GM19043 (cell line): ENCODE measurements at regions not wholly inside any gene's neighbourhood (a gene's known extent, or its start where the extent isn't known, plus 50 kb on each side); places are given as distances from the start of the nearest gene placed in this dataset.

Experiments used
- ATAC-seq: cut with Tn5 transposase; IDR thresholded peaks from one replicate; pipeline ENCODE4 v1.9.1; 2021; ENCODE audit warnings: low read depth; ENCODE audit not compliant: unreplicated experiment

DNA sequence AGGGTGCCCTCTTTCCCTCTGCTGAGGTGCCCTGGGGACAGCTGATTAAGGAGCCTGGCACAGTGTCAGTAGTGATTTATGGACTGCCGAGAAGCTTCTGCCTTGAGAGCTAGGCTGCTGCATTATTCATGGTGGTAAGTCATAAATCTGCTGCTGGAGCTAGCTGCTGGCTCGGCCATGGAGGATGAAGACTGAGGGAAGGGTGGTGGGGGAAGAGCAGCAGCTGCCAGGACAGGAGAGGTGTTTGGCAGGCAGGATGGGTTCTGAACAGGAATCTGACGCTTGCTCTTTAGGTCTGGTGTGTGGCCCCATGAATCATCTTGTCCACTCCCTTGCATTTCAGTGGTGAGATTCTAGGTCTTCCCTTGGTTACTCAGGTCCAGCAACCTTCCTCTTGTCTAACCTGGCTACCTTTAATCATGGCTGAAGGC lies 296.3 kb downstream of the DYSF start:
- no peak for ATAC-seq

DNA sequence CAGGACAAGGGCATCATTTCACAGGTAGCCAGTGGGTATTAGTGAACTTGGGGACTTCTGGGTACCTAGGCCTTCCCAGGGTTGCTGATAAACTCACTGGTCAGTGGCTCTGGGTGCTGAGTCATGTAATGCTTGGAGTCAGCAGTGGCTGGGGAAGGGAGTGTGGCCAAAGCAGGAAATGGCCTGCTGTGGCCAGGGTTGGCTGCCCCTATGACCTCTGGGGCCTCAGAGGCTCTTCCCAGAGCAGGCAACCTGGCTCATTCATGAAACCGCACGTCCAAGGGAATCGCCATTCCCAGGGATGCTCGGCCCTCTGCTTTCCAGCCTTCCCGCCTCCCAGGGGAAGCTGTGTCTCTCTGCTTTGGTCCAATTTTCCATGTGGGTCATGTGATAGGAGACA lies 294.9 kb downstream of the DYSF start:
- no peak for ATAC-seq

DNA sequence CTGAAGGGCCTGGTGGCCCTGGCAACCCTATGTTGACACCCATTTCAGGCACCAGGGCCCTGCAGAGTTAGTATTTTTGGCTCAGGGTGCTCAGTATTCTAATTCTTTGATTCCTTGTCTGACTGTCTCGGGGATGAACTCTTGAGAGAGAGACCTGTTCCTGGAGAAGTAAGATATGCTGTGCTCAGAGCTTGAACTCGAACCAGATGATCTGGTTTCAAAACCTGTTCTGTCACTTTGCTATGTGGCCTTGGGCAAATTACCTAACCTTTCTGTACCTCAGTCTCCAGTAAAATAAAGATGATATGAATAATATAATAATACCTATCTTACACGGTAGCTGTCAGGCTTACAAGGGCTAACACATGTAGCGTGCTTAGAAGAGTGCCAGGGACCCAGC lies 294.2 kb downstream of the DYSF start:
- no peak for ATAC-seq

DNA sequence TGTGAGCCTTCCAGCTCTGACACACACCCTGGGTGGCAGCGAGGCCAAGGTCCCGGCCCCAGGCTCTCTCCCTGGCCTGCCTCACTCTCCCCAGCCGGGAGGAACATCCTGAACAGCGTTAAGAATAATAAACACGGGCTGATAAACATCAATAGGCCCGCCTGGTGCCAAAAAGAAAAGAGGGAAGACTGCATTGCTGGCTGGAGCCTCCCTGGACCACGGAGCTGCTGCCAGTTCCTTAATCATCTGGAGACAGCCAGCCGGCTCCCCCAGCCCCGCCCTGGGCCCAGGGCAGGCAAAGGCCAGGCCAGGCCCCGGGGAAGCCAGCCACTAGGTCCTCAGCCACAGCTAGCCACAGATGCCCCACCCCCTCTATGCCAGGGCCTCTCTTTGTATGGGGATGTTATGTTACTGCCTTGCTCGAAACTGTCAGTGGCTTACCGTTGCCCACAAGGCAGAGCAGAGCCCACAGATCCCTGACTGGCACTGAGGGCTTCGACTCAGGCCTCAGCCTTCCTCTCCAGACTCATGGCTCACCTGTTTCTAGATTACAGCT lies 293.7 kb downstream of the DYSF start:
- no peak for ATAC-seq

DNA sequence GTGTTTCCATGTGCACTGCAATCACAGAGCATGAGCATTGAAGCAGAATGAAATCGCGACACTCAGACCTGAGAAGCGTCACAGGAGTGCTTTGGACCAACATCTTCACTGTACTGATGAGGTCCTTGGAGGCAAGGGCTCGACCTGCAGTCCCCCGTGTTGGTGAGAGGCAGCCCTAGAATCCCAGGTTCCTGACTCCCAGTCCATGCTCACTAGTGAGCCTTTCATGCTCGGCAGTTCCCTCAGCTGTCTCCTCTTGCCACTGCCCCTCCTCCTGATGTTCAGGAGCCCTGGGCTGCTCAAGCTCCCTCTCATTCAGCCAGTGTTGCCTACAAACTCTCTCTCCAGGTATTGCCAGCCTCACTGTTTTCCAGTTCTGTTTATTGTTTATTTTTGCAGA lies 291.4 kb downstream of the DYSF start:
- no peak for ATAC-seq

DNA sequence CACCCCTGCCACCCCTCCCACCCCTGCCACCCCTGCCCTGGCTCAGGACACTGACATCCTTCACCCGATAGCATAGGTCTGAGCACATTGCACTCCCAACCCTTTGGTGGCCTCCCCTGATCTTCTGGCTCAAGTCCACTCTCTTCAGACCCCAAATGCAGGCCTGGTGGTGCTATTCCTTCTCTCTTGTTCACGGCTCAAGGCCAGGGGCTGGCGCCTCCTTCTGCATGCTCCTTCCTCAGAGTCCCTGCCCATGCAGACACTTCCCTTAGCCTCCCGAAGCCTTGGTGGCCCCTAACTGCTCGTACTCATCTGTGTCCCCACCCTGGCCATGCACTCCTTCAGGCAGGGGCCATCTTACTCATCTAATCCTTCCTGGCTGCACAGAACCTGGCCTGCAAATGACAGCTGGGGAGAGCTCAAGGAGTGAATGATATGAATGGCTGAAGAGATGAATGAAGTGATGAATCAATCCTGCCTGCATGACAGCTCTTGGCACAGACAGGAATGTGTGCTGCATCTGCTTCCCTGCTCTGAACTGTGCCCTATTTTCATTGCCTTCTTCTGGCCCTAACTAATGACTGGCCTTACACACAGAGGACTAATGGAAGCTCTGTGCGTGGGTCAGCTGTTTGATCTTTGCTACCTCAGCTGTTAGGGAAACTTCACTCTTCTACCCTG lies 290.8 kb downstream of the DYSF start:
- no peak for ATAC-seq

DNA sequence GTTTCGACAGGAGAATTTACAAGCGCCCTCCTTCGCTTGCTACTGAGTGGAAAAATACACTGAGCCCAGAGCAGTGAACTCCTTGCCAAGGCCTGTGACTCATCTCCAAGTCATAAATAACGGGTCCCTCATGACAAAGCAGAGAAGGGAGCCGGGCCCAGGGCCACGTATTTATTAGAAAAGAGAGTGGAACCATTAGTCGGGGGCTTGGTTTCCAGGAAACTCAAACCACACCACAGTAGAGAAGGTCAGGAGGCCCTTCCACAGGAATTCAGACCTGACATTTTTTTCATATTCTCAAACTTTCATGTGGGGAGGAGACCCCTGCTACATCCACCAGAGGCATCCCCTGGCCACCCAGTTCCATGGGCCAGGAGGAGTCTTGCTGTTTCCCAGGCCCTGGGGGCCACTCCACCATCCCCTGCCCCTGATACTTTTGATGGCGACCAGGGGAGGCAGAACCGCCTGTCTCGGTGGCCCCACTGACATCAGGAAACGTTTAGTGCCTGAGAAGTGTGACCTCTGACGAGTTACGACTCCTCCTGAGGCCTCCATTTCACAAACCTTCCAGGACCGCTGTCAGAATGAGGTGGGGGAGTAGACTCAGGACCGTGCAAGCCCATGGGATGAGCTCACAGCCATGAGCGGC lies 289.7 kb downstream of the DYSF start:
- no peak for ATAC-seq

DNA sequence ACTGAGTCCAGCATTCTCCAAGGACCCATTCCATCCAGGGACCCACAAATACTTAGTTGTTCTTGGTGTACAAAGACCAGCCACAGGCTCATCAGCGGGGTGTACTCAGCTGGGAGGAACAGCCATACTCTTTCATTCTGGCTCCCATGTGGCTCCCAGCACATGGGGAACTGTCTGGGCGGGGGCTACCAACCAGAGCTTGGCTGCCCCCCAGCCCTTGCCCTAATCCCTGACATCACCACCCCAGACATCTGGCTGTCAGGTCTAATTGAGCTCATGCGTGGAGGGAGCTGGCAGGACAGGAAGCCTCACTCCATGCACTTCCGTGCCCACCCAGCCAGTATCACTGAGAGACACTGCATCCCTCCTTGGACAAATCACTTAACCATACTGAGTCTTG lies 283.6 kb downstream of the DYSF start:
- no peak for ATAC-seq

DNA sequence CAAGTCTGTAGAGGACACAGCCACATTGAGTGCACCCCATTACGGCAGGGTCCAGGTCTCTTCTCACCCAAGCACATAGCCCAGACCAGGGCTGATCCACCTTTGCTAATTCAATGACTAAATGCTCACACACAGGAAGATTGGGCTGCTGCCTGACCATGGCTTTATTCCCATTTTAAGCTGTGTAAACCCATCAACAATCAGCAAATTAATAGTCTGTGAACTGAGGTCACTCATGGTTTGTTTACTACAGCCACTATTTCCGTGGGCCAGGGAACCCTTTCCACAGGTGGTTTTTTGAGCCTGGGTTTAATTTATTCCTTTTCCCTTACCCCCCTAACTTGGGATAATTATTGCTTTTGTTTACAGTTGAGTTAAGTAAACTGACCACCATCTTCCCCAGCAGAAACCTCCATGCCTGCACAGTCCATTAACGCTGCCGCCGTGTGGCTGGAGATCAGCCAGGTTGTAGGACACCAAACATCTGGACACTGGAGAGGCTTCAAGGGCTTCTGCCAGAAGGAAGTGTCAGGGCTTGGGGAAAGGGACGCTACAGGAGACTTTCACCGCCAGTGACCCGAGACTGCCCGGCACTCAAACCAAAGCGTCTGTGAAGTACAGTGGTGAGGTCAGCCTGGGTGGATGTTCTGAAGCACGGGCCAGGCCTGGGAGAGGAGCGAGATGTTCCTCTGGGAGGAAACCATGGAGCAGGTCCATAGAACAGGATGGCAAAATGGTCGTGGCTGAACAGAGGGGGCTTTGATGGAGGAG lies 282.9 kb downstream of the DYSF start:
- no peak for ATAC-seq
